DMS153 (cell line): ENCODE measurements at regions not wholly inside any gene's neighbourhood (a gene's known extent, or its start where the extent isn't known, plus 50 kb on each side); places are given as distances from the start of the nearest gene placed in this dataset.

ENCODE experiments used
- DNase-seq: peaks from one replicate; lab custom pipeline; 2025; lab: John Stamatoyannopoulos, UW

DNA sequence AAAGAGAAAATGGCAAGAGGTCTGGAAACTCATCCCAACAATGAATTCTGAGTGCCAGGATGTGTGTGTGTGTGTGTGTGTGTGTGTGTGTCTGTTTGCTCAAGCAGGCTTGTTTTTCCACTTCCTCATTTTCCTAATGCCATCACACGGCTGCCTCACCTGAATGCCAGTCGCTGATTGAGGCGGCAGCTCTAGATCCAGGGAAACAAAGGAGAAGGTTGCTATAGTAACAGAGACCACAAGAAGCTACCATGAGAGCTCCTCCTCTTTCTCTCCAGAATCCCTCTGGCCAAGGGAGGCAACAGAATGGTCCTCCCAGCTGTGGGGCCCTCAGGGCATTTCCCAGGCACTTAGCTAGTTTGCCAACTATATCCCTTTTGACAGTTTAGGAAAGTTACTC lies 241.1 kb upstream of the TSHZ2 start:
- DNase-seq, result peak; percentile 7

DNA sequence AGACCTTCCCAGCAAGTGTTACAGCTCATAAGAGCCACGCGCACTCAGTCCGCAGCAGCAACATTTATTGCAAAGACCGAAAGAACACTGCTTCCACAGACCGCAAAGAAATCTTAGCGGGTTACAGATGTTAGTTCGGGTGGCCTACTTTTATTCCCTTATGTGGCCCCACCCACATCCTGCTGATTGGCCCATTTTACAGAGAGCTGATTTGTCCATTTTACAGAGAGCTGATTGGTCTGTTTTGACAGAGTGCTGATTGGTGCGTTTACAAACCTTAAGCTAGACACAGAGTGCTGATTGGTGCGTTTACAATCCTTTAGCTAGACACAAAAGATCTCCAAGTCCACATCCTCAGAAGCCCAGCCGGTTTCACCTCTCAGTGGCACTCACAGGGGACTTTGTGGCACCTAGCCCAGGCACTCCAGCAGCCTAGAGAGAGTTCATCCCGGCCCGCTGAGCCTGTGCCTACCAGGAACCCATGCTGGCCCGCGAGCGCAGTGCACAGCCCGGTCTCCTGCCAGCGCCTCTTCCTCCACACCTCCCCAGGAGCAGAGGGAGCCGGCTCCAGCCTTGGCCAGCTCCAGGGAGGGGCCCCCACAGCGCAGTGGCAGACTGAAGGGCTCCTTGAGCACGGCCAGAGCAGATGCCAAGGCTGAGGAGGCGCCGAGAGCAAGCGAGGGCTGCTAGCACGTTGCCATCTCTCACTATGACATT lies 244.3 kb upstream of the TSHZ2 start:
- no peak for DNase-seq

DNA sequence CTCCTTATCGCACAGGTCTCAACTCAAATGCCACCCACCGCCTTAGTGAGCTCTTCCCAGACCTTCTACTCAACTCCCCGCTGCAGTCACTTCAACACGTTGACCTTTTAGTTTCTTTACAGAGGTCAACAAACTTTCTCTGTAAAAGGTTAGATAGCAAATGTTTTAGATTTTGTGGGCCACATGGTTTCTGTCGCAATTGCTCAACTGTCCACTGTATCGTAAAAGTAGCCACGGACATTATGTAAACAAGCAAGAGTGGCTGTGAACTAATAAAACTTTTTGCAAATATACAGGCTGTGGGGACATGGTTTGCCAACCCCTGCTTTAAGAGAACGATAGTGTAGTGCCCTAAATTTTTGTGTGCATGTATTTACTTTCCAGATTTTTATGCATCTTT lies 247.6 kb upstream of the TSHZ2 start:
- DNase-seq, result no peak

DNA sequence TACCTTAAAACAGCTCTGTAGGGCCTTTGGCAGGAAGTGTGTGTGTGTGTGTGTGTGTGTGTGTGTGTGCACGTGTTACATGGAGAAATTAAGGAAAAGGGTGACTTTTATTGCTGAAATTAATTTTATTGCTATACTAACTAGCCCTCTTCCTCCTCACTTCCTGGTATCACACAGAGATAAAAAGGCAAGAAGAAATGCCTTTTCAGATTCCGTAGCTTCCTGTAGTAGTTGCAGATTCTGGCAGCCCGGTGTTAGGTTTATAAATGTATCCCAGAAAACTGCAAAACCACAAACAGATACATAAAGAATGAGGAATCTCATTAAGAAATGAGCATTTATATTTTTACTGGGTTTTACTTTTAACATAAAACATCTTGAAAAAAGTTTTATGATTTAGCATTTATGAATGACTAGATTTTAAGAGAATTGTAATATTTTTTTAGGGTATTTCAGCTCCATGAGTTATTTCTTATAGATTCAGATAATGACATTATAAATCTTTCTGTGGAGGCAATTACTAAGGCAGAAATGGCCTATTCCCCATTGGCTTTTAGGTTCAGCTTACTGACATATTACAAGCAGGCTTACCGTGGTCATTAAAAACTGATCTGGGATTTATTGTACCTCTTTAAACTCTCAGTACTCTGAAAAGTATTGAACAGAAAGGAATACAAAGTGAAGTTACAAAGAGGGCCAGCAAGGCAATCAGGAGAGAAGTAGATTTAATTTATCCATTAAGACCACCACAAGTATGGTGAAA lies 249.1 kb upstream of the TSHZ2 start:
- no peak for DNase-seq

DNA sequence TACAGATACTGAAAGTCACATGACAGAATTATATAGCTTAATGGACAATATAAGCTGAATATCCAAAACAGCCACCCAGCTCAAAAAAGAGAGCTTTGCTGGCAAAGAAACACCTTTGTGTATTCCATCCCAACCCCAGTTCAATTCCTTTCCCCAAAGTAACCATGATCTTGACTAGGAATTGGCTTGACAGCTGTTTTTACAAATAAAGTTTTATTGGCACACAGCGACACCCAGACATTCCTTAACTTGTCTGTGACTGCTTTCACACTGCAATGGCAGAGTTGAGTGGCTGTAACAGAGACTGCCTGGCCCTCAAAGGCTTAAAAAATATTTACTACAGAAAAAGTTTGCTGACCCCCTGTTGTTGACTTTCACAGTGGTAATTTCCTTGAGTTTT lies 264.0 kb upstream of the TSHZ2 start:
- no peak for DNase-seq

DNA sequence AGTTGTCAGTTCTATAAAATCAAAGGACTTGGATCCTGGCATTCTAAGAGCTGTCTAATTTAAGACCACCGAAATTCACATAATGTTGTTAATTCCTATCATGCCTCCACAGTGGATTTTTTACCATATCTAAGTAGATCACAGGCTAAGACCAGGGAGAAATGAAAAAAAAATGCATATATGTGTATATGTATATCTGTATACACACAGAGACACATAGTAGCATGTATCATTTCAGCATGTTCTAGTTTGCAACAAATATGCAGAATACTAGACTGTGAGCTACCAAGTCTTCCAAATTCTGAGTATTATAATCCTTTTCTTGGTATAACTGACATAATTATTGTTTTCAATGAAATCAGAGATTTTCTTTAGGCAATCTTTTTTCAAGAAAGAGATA lies 267.6 kb upstream of the TSHZ2 start:
- DNase-seq, result no peak

DNA sequence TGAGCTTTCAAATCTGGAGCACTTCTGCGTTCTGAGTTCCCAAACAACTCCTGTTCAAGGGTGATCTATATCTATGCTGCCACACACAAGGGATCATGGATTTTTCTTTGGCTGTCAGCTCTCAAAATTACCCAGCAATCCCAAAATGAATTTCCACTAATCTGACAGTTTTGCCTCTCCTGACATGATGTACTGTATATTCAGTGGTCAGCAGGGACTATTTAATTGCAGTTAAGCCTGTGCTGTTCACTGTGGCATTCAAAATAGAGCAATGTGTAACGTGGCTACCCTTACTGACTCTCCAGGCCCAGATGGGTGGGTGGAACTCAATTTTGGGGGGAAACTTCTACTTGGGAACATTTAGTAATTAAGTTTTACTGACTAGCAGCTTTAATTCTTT lies 283.8 kb upstream of the TSHZ2 start:
- no peak for DNase-seq

DNA sequence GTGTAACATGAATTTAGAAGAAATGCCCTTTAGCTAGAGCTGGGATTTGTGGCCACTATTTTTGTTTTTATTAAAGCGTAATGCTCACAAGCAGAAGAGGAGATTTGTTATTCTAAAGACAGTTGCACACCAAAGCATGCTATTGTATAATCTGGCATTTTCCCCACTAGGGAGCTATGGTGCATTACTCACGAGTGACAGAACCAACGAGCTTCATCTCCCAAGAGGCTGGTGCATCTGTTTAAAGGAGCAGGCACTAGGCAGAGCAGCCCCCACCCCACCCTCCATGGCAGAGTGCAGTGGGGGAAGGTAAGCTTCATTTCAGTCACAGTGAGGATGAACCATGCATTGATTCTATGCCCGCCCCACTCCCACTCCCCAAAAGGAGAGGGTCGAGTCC lies 287.3 kb upstream of the TSHZ2 start:
- DNase-seq, result no peak

DNA sequence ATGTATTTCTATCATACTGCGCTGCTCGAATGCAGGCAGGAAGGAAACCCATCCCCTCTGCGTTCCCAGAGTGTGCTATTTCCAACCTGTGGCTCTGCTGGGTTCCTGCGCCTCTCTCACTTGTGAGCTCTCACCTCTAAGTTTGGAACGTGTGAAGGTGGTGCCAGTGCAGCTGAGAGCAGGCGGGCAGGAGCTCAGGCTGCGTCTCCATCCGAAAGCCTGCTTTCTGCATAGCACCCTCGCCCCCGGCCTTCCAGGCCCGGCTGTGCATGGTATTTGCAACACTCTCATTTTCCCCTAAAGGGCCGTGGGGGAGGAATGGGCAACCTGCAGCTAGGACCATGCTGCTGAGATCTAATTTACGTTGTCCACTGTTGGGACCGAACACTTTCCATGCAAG lies 288.0 kb upstream of the TSHZ2 start:
- peak; percentile 18 for DNase-seq

DNA sequence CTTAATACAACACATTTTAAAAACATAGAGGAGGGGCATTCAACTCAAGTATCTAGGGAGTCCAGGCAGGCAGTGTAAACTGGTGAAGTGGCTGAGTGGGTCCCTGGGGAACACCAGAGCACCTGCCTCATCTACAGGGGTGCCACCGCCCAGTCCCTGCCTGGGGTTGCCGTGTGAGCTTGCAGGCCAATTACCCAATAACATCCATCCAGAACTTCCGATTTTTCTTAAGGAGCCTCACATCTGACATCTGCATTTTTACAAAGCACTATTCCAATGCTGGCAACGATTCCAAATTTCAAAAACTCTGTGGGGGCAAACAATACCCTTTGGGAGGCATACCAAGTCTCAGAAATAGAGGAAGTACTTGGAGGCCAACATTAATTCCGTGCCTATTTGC lies 288.4 kb upstream of the TSHZ2 start:
- DNase-seq, result peak; percentile 73

DNA sequence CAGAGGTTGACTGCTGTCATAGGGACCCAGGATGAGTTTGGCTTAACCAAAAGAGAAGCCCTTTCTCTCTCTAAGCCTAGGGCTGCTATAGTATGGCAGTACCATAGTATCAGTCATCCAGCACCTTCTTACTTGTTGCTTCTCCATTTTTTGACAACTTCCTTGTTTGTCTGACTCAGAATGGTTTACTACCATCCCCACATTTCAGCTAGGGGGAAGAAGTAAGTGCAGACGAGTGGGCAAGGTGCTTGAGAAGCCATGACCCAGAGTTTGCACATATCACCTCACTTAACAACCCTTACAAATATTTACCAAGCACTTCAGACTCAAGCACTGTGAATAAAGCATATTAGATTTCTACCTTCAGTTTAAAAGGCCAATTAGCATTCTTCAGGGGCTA lies 289.9 kb upstream of the TSHZ2 start:
- DNase-seq, result peak; percentile 92

DNA sequence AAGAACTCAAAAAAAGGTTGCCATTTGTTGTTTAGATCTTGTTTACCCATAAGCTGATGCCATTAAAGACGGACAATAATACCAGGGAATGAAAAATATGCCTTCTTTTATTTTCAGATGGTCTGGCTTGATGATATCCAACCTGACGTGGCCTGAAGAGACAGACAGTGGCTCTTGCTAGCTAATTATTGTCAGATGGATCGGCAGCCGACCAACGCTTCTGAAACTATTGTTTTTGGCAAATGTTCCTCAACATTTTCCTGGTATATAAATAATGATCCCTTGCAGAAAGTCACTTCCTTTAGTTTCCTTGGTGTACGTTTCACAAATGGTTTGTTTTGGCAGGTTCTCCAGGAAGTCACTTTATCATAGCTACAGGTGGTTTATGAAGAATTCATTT lies 290.9 kb upstream of the TSHZ2 start:
- DNase-seq, result no peak

DNA sequence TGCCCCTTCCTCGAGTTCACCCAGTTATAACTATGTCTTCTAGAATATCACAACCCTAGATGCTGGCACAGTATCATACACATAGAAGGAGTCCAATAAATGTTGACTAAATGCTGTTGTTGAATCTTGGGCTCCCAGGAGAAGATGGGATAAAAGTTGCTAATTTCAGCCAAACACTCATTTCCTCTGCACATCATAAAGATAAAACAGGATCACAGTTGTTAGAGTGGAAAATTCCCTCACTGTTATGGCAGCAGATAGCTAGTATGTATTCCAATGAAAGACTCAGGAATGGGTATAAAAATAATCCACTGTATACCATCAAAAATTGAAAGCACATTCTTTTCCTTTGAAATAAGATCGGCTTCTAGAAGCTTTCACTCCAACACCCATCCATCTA lies 294.9 kb upstream of the TSHZ2 start:
- DNase-seq, result no peak

DNA sequence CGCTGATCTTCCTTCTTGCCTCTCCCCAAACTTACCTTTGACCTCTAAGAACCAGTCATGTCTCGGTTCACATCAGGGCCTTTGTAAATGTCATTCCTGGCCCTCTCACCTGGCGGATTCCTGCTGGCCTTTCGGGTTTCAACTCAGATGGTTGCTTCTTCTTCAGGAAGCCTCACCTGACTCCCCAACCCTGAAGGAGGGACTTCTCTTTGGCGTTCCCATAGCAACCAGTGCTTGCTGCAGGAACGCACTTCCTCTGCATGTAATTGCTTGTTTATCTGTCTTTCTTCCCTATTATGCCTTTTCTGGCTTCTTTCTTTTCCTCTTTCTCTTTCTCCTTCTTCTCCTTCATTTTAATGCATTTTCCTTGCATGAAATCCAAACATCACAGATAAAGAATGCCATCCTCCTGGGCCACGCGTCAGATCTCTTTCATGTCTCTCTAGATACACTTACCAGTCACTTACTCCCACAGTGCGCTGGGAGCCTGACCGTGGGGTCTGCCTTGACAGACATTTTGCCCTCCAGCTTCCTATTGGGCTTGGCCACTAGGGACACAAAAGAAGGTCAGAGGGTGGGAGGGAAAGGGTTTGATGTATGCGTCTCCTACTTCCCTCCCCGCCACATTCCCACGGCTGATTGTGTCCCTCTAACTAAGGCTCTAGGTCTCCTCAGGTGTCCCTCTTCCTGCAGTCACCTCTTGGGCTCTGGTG lies 295.7 kb upstream of the TSHZ2 start:
- DNase-seq, result no peak

DNA sequence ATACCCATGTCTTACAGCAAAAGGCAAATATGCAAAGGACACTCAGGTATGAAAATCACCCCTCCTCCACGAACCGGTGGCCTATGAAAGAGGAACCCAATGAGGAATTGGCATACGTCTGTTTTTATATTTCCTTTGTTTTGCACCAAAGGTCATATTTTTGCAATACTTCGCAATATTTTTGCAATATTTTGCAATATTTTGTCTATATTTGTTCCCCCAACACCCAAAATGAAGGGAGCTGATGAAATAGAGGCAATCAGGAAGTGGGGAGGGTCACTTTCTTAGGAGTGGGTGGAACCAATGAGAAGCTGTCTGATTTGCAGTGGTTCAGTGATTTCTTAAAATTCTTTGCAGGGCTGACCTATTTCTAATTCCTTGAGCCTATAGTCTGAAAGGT lies 296.8 kb upstream of the TSHZ2 start:
- no peak for DNase-seq

DNA sequence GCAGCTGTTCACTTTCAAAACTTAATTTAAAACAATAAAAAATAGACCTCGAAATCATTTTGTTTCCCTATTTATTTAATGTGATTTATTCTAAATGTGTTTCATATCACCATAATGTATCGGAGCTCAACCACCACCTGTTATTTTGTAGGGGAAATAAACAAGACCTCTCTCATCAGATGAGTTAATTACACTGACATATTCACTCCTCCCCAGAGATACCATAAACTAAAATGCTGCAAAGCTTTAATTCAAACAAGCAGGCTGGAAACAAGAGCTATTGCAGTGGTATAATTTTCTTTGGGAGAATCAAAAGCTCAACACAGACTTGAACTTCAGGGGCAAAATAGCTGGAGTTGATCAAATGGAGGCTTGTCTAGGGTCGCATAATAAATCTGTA lies 303.5 kb upstream of the TSHZ2 start:
- no peak for DNase-seq

DNA sequence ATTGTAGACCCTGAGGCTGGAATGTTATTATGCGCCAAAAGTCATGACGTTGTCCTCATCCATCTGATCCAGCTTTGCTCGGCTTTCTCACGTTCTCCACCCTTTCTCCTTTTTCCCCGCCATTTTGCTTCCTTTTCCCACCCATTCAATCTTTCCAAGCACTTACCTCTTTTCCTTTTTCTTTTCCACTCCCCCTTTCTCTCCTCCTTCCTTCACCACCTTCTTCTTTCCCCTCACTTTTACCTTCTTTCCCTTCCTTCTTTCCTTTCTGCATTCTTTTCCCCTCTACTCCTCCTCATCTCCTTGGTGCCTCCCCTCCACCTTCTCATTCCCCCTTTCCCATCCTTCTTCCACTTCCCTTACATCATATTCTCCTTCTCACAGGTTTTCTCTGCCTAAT lies 304.8 kb upstream of the TSHZ2 start:
- DNase-seq, result no peak

DNA sequence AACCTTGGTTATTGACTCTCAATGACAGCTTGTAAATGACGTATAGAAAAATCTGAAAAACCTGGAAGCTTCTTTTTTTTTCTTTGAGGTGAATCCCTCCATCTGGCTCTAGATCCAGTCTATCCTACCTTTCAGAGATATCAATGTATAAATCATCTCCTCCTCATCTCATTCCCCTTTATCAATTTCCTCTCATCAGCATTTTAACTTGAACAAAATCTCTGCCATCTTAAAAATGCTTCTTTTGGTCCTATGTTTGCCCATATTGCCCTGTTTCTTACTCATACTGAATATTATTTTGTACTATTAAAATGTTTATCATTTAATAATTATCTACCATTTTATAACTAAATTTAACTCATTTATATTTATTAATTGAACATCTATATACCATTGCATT lies 306.7 kb upstream of the TSHZ2 start:
- DNase-seq, result no peak

DNA sequence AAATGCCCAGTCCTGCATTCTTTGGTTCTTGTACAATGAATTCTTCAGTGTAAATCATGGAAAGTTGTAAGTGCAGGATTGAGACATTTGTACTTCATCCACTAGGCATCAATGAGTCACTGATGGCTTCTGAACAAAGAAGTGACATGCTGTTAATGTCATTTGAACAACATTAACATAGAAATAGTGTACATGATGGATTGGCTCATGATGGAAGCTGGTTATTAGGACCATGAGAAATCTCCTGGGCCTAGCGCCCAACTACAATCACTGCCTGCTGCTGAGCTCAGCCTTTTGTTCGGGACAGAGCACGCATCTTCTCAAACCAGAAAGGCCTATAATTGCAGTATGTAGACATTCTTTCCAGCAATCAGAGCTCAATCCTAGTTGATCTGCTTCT lies 316.8 kb upstream of the TSHZ2 start:
- no peak for DNase-seq

DNA sequence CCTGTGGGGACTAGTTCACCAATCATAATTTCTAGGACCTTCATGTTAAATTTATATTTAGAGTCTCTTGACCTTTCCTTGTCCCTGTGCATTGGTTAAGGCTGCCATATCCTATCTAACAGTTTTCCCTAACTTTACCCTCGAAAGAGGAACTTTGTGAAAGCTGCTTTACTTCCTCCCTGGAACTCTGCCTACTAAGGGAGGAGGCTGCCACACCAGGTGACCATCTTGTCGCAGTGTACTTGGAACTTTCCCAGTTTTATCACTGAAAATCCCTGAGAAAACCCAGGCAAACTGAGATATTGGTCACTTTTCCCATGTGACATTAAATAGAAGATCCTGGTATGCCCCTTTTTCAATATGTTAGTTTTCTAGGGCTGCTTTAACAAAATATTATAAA lies 317.6 kb upstream of the TSHZ2 start:
- no peak for DNase-seq

DNA sequence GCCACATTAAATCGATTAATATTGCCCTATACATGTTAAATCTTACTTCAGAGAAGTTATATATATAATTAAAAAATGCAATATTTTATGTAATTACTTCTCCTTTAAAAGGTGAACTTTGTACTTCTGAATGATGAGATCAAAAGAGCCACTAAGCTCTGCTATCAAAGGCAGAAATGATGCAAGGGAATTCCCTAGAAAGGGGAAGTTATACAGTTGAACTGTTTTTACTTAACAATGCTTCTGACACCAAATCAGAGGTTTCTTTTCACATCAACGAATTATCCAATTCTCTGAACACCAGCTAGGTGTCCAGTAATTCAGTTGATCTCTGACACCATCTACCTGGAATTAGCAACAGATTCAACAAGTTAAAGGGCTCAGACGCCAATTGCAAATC lies 319.9 kb upstream of the TSHZ2 start:
- no peak for DNase-seq

DNA sequence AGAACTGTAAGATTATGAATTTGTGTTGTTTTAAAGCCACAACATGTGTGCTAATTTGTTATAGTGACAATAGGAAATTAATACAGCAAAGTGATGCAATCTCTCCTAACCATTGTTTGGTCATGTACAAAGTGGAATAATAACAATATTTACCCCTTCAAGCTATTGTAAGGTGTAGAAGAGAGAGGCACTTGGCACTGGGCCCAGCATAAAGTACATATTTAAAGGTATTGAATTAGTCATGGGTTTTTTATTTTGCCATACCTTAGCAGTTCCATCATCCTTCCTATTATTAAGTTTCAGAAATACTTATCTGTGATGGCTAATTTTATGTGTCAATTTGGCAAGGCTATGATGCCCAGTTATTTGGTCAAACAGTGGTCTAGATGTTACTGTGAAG lies 322.4 kb upstream of the TSHZ2 start:
- DNase-seq, result peak; percentile 46

DNA sequence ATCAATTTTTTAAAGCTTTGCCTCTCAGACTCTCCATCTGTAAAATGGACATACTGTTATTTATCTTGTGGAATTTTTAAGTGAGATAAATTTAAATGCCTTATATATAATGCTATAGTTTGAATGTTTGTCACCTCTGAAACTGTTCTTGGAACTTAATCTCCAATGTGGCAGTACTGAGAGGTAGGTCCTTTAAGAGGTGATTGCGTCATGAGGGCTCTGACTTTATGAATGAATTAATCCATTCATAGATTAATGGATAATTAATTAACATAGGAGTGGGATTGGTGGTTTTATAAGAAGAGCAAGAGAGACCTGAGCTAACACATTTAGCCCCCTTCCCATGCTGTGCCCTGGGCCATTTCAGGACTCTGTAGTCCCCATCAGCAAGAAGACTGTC lies 326.3 kb upstream of the TSHZ2 start:
- DNase-seq, result no peak
